GM12892 (cell line): ENCODE measurements at regions not wholly inside any gene's neighbourhood (a gene's known extent, or its start where the extent isn't known, plus 50 kb on each side); places are given as distances from the start of the nearest gene placed in this dataset.

ENCODE experiments used
- POLR2A ChIP-seq: IDR thresholded peaks from 2 replicates; pipeline ENCODE4 v1.6.1; 2011; ENCODE audit warnings: low read depth, low read length, control low read depth
- POLR2AphosphoS5 ChIP-seq: IDR thresholded peaks from 2 replicates; pipeline ENCODE4 v1.6.1; 2011; ENCODE audit warnings: low read depth, low read length, control low read depth
- TAF1 ChIP-seq: IDR thresholded peaks from 2 replicates; pipeline ENCODE4 v1.6.1; 2011; ENCODE audit warnings: low read depth, mild to moderate bottlenecking, control low read depth, low read length, borderline replicate concordance

GRCh38 chr10:31617757-31618156 lies 298.7 kb downstream of the ZEB1 start:
- TF ChIP-seq POLR2AphosphoS5, result no peak
- TF ChIP-seq POLR2A, result no peak
- TF ChIP-seq TAF1, result no peak
